GM18868 (cell line): ENCODE measurements at regions not wholly inside any gene's neighbourhood (a gene's known extent, or its start where the extent isn't known, plus 50 kb on each side); places are given as distances from the start of the nearest gene placed in this dataset.
"Not testable (repeated sequence)": the region's sequence is repeated elsewhere in the genome, so short reads cannot be mapped to it uniquely, and the experiment has no call there.

Source experiments
- ATAC-seq: cut with Tn5 transposase; IDR thresholded peaks from one replicate; pipeline ENCODE4 v1.9.1; 2021; ENCODE audit warnings: mild to moderate bottlenecking, moderate library complexity; ENCODE audit not compliant: unreplicated experiment

DNA sequence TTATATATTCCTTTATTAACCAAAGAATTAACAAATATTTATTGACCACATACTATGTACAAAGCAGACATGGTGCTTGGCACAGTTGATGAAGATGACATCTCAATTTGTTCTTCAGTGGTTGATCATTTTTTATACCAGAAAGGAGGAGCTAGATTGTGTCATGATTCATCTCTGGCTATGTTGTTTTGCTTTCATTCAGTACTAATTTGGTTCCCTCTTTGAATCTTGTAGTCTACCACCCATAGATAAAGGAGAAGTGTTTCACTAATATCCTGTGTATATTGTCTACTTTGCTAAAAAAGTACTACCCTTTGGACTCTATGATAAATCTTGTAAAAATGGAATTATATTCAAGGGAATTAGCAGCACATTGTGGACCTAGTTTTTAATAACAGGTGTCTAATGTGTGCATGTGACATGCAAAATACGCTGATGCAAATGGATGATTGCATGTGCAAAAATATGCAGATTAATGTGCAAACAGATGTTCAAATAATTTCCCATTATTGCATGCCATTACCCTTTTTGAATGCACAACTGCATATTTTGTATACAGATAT, 313.2 kb upstream of the ZEB2 start:
- no peak for ATAC-seq

DNA sequence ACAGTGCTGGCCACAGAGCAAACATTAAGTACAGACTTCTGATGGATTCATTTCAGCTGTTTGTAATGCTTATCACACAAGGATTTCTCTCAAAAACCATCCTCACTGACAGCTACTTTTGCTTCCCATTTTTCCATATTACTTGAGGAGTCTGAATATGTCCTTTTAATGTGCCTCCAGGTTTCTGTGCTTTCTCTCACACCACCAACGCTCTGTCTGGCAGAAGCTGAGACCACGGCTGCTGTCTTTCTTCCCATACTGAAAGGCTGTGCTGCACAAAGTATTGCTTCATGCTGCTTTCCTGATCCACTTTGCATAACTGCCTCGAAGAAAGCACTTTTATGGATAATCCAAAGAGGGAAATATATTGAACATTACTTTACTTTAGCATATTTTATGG, 312.1 kb upstream of the ZEB2 start:
- ATAC-seq, result no peak

DNA sequence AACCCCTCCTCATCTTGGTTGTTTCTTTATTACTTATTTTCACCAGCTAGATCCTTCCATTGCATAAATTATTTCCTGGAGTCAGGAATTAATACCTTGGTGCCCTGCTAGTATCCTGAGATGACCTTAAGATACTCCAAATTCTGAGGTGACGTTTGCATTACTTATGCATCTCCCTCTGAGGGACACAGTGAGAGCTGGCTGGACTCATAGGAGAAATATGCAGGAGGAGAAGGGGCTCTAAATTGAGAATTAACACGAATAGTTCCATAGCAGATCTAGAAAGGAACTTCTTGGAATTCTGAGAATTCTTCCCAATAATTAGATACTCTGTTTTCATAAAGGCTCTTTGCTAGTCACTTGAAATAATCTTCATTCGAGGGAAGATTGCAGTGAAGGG, 310.6 kb upstream of the ZEB2 start:
- no peak for ATAC-seq

DNA sequence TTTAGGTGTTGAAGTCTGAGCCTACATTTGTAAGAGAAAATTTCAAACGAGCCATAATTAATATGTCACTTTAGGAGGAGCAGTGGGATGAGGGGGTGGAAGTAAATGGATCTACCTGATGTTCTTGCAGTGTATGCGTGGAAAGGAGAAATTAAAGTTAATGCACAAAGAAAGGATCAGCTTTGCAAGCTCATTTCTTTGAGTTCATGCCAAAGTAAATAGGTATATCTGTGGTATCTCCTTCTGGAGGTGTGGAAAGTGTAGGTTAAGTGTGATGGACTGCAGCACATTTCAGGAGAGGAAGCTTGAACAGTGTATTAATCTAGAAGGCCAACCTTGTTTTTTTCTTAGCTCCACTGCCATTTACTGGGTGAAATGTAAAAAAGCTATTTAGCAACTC, 307.5 kb upstream of the ZEB2 start:
- no peak for ATAC-seq

DNA sequence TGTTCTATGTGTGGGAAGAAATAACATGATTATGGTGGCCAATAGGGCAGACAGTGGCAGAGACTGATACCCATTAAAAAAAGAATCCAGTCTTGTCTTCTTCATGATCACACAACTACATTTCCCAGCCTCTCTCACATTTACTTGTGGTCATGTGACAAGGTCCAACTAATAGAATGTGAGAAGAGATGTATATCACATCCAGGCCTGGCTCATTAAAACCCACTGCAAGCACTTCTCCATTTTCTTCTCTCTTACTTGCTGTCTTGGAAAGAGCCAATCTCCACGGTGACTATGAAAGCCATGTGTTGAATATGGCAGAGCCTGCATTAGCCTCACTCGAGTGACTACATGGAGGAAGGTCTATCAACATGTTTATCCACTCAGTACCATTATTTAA, 306.2 kb upstream of the ZEB2 start:
- ATAC-seq, result no peak

DNA sequence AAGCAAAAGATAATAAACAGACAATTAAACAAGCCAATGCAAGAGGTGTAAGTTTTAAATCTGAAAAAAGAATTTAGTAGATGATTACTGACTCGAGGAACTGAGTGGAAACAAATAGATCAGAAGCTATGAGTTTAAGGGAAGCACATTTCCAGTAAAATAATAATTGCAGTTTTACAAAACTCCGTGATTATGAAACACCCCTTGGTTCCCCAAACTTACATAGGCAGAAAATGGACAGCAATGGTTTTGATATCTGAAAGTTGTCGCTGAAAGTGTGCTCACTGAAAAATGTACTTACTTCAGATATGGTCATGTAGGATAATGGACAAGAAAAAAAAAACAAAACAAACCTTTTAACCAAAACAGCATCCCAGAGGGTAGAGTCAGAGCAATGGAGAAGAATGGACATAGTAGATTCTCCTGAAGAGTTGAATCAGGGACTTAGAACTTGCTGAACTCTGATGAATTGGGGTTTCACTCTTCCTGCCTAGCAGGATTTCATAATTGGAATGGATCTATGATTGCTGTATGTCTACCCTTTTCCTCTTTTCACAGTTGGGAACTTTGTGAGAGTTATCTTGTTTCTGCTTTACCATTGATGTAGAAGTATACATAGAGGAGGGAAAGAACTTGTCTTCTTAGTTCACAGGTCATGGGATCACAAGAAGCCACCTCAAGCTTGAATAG, 305.6 kb upstream of the ZEB2 start:
- ATAC-seq, result no peak

DNA sequence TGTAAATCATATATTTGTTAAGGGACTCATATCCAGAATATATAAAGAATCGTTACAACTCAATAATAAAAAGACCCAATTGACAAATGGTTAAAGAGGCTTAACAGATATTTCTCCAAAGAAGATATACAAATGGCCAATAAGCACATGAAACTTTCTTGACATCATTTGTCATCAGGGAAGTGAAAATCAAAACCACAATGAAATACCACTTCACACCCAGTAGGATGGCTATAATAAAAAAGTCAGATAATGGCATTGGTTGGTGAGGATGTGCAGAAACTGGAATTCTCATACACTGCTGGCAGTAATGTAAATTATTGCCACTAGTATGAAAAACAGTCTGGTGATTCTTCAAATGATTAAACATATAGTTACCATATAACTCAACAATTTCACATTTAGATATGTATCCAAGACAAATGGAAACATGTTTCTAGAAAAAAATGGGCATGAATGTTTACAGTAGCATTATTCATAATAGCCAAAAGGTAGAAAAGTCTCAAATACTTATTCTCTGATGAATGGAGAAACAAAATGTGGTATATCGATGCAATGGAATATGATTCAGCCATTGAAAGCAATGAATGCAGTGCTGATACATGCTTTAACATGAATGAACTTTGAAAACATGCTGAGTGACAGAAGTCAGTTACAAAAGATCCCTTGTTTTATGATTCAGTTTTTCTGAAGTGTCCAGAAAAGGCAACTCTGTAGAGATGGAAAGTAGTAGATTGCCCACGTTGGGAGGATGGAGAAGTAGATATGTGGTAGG, 304.6 kb upstream of the ZEB2 start:
- ATAC-seq, result no peak

DNA sequence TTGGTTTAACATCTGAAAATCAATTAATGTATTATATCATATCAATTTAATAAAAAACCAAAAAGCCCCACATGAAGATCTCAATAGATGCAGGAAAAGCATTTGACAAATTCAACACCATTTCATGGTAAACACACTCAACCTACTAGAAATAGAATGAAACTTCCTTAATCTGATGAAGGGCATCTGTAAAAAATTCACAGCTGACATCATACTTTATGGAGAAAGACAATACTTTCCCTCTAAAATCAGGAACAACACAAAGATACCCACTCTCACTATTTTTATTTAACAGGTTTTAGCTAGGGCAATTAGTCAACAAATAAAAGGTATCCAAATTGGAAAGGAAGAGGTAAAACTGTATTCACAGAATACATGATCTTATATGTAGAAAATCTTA, 303.0 kb upstream of the ZEB2 start:
- ATAC-seq, result no peak

DNA sequence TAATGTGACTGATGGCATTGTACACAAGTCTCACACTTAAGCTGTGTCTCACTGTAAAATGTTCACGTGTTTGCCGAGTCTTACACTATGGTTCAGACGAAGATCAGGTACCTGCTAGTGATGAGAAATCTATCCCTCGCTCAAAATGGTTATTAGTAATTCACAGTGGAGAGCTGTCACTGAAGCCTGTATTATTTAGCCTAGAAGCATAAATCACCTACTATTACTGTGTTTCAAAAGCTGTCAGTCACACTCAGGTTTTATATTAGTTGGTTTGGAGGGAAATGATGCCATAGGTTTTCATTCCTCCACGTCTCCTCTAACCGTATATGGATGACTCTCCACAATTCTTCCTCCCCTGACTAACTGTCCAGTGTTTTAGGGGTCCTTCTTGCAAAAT, 292.4 kb upstream of the ZEB2 start:
- ATAC-seq, result no peak

DNA sequence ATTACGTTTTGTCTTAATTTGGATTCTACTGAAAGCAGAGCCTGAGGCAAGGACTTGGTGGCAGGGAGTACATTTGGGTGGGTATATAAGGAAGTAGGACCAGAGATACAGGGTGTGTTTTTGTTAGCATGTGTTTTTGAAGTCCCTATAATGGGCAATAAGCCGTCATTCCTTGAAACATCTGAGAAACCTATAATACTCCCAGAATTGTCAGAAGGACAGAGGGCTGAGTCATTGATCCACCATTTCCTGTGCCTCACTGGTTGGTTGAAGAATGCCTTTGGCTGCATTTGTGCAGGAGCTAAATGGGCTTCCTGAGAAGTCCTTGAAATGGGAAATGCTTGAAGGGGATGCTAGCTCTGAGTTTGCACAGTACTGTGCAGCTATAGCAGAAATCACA, 281.8 kb upstream of the ZEB2 start:
- ATAC-seq, result no peak

DNA sequence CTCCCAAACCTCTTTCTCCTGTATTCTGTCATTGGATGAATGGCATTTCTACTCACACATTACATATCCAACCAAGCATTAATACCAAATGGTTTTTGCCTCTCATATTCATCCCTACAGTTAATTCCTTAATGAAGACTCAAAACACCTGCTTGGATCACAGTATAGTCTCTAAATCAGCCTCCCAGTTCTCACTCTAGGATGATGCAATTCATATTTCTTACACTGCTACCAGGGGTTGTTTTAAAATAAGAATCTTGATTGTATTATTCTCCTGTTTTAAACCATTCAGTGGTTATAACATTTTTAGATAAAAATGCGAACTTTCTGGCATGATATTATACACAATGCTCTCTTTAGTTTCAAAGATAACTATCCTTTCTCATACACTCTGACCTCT, 281.4 kb upstream of the ZEB2 start:
- no peak for ATAC-seq

DNA sequence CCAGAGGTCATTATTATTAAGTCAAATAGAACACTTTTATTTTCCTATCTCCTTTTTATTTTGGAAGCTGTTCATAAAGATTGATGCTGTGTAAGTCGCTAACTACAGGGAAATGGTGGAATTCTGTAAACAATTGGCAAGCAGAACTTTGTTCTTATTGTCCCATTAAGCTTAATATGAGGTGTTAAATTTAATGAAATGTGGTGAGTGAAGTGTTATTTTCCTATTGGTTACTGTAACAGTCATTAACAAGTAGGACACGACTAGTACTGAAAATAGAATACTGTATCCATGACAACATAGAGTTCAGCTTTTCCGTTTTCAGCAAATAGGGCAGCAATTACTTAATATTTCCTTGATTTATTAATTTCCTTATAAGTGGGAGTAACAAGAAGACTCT, 279.1 kb upstream of the ZEB2 start:
- ATAC-seq, result no peak

DNA sequence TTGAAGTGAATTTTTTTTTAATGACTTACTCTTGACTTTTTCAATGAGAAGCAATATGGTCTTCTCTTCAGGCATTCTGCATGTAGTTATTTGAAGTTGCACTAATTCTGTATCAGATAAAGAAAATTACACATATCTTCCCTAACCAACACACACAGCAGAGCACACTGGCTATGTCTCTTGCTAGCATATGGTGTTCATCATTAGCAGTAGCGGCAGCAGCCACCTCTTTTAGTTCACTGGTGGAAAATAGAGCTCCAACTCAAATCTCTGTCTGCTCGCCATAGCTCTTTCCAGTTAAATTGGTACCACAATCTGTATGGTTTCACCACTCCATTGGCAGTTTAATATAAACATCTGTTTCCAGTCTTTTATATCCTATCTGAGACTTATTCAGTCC, 278.1 kb upstream of the ZEB2 start:
- no peak for ATAC-seq

DNA sequence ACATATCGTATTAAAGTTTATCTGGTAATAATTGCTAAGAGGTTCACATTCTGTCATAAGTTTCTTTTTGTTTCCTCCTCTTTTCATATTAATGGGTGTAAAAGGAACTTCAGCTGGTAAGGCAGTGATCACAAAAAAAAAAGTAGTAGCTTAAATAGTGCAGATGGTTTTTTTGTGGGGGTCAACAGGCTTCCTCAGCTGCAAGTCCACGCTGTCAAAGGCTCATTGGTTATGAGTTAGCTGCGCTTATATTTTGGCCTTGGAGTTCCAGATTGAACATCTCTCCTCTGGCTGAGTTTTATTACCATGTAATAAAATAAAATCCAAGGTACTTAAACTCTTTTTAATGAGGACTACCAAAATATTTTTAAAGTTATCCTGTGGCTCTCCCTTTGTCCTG, 277.0 kb upstream of the ZEB2 start:
- ATAC-seq, result no peak

DNA sequence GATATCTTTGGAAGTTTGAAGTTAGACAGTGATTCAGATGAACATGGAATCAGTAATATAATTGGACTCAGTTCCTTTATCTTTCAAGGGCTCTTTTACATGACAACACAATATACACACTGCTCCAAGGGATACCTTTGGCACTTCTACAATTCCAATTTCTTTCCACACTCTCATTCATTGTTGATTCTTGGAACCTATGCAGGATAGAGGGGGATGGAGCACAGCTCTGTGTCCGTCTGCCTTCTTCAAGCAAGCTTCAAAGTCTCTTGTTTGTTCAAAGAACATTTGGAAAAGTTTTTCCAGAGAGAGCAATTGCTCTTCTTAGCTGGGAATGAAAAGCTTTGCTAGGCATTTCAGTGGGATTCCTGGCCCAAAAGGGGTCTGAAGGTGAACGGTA, 276.2 kb upstream of the ZEB2 start:
- no peak for ATAC-seq

DNA sequence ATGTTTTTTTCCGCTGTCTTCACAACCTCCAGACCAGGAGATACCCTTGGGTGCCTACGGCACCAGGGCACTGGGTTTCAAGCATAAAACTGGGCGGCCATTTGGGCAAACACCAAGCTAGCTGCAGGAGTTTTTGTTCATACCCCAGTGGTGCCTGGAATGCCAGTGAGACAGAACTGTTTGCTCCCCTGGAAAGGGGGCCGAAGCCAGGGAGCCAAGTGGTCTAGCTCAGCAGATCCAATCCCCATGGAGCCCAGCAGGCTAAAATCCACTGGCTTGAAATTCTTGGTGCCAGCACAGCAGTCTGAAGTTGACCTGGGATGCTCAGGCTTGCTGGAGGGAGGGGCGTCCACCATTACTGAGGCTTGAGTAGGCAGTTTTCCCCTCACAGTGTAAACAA, 265.3 kb upstream of the ZEB2 start:
- ATAC-seq, result no peak

DNA sequence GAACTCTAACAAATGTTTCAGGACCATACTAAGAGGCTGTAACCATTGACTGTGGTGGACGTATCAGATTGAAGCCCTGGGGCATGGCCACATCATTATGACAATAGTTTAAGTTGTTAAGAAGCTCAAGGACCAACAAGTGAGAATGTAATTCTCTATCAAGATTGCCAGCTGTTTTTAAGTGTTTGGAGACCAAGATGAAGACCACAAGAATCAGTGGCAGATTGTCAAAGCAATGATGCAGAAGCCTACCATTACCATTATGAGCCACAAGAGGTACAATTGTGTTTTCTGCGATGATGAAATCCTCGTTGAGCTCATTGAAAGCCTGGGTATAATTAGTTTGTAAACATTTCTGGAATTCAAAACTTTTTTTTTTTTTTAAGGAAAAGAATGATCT, 261.1 kb upstream of the ZEB2 start:
- no peak for ATAC-seq

DNA sequence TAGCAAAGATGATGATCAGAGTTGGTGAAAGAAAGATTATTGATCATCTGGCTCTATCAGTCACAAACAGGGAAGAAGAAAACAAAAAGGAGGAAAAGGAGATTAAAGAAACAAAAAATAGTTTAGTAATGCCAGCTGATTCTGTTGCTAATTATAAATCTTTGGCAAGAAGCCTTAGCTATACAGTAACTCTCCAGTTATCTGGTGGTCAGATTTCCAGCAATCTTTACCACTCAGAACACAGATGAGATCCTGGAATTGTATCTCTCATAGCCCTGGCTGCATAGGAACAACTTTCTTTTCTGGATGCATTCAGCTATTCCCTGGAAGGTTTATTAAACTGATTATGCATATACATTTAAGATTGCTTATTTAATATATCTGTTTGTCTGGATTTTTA, 256.8 kb upstream of the ZEB2 start:
- no peak for ATAC-seq

DNA sequence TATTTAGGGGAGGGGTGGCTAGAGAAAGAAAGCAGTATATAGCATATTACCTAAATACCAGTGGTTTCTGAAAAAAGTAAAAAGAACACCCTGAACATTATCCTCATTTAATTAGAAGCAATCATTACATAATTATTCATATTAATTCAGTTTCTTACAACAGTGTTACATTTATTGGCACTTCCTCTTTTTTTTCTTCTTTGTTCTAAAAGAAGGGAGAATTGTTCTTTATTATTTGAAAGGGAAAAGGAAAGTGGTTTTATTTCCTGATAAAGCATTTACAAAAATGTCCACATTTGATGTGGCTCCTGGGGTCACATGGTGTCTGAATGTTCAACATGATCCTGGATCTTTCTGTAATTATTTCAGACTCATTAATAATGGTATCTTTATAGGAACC, 254.9 kb upstream of the ZEB2 start:
- ATAC-seq, result no peak

DNA sequence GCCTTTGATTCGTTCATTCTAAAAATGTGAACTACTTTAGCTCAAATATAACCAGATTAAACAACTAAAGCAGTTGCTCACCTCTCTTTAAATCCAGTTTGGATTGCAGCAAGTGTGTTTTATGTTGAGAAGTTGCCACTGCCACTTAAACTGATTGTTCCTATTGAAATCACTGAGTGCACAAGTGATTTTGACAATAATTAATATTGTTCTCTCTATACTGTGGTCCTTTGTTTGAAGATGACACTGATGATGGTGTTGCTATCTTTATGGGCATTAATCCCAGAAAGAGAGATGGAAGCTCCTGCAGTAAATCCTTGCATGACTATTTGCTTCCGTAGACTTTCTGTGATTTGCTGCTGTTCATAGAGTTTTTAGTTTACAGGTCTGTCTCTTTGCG, 251.4 kb upstream of the ZEB2 start:
- no peak for ATAC-seq

DNA sequence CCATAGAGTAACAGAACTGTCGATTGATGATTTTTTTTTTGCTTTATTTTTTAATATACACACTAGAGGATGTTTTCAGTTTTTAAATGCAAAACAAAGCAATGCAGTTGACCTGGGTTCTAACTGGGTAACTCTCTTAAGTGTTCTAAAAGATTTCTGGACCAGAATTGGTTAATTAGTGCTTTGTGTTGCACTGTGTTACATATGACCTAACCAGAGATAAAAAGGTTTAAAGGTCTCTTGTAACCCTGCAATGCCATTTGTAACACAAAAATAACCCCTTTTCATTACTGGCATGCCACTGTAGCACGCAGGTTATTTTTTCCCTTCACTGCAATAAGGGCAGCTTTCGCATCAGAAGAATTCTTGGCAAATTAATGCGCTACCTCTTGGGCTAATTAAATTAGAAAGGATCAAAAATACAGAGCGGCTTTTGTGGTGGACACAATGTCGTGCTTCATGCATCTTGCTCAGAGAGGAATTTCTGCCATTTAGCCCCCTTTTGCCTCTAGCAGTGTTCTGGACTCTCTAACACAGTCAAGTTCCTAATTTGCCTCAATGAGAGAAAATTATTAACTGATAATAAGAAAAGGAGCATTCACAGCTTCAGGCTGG, 250.8 kb upstream of the ZEB2 start:
- no peak for ATAC-seq

DNA sequence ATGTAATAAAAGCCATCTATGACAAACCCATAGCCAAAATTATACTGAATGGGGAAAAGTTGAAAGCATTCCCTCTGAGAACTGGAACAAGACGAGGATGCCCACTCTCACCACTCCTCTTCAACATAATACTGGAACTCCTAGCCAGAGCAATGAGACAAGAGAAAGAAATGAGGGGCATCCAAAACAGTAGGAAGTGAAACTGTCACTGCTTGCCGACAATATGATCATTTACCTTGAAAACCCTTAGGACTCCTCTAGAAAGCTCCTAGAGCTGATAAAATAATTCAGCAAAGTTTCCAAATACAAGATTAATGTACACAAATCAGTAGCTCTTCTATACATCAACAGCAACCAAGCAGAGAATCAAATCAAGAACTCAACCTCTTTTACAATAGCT, 241.0 kb upstream of the ZEB2 start:
- ATAC-seq, result not testable (repeated sequence)
